ENCODE measurements at regions not wholly inside any gene's neighbourhood (a gene's known extent, or its start where the extent isn't known, plus 50 kb on each side); places are given as distances from the start of the nearest gene placed in this dataset.

GRCh38 chr14:95406756-95407277 lies 87.1 kb upstream of the CLMN start:
- no peak for ATAC-seq
- H3K4me1 ChIP-seq, result no peaks in the 10 kb centered on the region

GRCh38 chr14:95404583-95404982 lies 84.9 kb upstream of the CLMN start:
- H3K4me3 ChIP-seq, result no peak overlapping the region
- H3K27ac ChIP-seq, result no peak overlapping the region
- ATAC-seq (no peak), DNase-seq (no peak)
- TF ChIP-seq CTCF (IDR thresholded peaks at IDR 0.05), result no peak
- H3K4me1 ChIP-seq, result no peaks in the 10 kb centered on the region
- intact Hi-C loops (cut with DNase I), result no loop called here
- H3K36me3 ChIP-seq, result no peaks in the 10 kb centered on the region
- H3K9me3 ChIP-seq, result no peaks in the 10 kb centered on the region
- no peaks in the 10 kb centered on the region for H3K27me3 ChIP-seq (ENCODE audit: low read depth)

More at GRCh38 chr14:95406756-95407277, 87.1 kb upstream of the CLMN start:
- no peaks in the 10 kb centered on the region for H3K27me3 ChIP-seq (ENCODE audit: low read depth)
- H3K36me3 ChIP-seq, result no peaks in the 10 kb centered on the region
- no peak for TF ChIP-seq CTCF (IDR thresholded peaks at IDR 0.05)
- no peak overlapping the region for H3K4me3 ChIP-seq
- no peak for DNase-seq
- no peaks in the 10 kb centered on the region for H3K9me3 ChIP-seq
- H3K27ac ChIP-seq, result no peak overlapping the region
- intact Hi-C loops (cut with DNase I), result no loop called here

- intact Hi-C loops (cut with DNase I), result no loop called here
- no peak for TF ChIP-seq CTCF (IDR thresholded peaks at IDR 0.05)
- H3K27ac ChIP-seq, result no peak overlapping the region
- no peaks in the 10 kb centered on the region for H3K9me3 ChIP-seq
- H3K4me3 ChIP-seq, result no peak overlapping the region
- DNase-seq (no peak), ATAC-seq (no peak)
- H3K36me3 ChIP-seq, result no peaks in the 10 kb centered on the region
- no peaks in the 10 kb centered on the region for H3K27me3 ChIP-seq (ENCODE audit: low read depth)
- no peaks in the 10 kb centered on the region for H3K4me1 ChIP-seq
Observed at GRCh38 chr14:95402578-95402977, 82.9 kb upstream of the CLMN start.

- intact Hi-C loops (cut with DNase I), result no loop called here
- H3K27ac ChIP-seq, result no peak overlapping the region
- no peak overlapping the region for H3K4me3 ChIP-seq
- ATAC-seq, result no peak
- H3K4me1 ChIP-seq, result no peaks in the 10 kb centered on the region
- no peak for DNase-seq
- H3K27me3 ChIP-seq (ENCODE audit: low read depth), result no peaks in the 10 kb centered on the region
- H3K9me3 ChIP-seq, result no peaks in the 10 kb centered on the region
- H3K36me3 ChIP-seq, result no peaks in the 10 kb centered on the region
- no peak for TF ChIP-seq CTCF (IDR thresholded peaks at IDR 0.05)
Observed at GRCh38 chr14:95402176-95402575, 82.5 kb upstream of the CLMN start.

- Histone ChIP-seq H3K4me1 (no peaks in the 10 kb centered on the region), H3K27me3 (ENCODE audit: low read depth) (no peaks in the 10 kb centered on the region), H3K36me3 (no peaks in the 10 kb centered on the region), H3K27ac (no peak overlapping the region), H3K9me3 (no peaks in the 10 kb centered on the region), H3K4me3 (no peak overlapping the region)
- no peak for TF ChIP-seq CTCF (IDR thresholded peaks at IDR 0.05)
- intact Hi-C loops (cut with DNase I), result no loop called here
- no peak for DNase-seq
- ATAC-seq, result no peak
Observed at GRCh38 chr14:95398630-95399547, 79.2 kb upstream of the CLMN start.

All from lower lobe of right lung (tissue), 2 donors.